HFF-Myc (cell line): ENCODE measurements at regions not wholly inside any gene's neighbourhood (a gene's known extent, or its start where the extent isn't known, plus 50 kb on each side); places are given as distances from the start of the nearest gene placed in this dataset.

Experiments
- DNase-seq: peaks from one replicate; pipeline ENCODE4 v3.0.0-alpha.2; 2011; ENCODE audit warnings: low read depth; ENCODE audit errors: extremely low read depth
- H3K4me3 ChIP-seq: replicated peaks from 2 replicates; pipeline ENCODE4 v1.5.1; 2011; ENCODE audit warnings: low read depth, mild to moderate bottlenecking, control low read depth, low read length
- TF ChIP-seq, protein P1 (sequence below): IDR thresholded peaks from 2 replicates; pipeline ENCODE4 v1.5.1; 2012; ENCODE audit warnings: mild to moderate bottlenecking, low read depth, low read length, control low read depth; ENCODE audit errors: missing control alignments

- DNase-seq: no peak
- TF ChIP-seq, protein P1, sequence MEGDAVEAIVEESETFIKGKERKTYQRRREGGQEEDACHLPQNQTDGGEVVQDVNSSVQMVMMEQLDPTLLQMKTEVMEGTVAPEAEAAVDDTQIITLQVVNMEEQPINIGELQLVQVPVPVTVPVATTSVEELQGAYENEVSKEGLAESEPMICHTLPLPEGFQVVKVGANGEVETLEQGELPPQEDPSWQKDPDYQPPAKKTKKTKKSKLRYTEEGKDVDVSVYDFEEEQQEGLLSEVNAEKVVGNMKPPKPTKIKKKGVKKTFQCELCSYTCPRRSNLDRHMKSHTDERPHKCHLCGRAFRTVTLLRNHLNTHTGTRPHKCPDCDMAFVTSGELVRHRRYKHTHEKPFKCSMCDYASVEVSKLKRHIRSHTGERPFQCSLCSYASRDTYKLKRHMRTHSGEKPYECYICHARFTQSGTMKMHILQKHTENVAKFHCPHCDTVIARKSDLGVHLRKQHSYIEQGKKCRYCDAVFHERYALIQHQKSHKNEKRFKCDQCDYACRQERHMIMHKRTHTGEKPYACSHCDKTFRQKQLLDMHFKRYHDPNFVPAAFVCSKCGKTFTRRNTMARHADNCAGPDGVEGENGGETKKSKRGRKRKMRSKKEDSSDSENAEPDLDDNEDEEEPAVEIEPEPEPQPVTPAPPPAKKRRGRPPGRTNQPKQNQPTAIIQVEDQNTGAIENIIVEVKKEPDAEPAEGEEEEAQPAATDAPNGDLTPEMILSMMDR: no peak
- H3K4me3 ChIP-seq: no peak overlapping the region
Observed at GRCh38 chr3:30293621-30294240, 312.7 kb upstream of the TGFBR2 start.

- no peak overlapping the region for H3K4me3 ChIP-seq
- DNase-seq: no peak
- TF ChIP-seq, protein P1: no peak
Observed at GRCh38 chr3:30294241-30294667, 312.1 kb upstream of the TGFBR2 start.

DNA sequence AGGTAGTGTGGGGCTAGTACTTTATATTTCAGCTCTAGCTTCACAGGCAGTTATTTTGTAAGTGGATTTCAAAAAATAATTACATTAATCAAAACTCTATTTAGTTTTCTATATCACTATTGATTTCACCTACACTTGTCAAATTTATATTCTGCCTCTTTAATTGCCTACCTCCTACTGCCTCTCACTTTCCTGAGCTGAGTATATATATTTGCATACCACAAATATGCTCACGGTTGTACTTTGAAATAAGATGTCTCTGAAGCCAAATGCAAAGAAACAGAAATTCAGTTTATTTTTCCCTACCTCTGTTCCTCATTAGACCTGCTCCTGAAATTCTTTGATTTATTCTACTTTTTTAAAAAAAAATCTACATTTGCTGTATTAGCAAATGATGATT is 309.3 kb upstream of the TGFBR2 start:
- TF ChIP-seq, protein P1: no peak
- no peak overlapping the region for H3K4me3 ChIP-seq
- no peak for DNase-seq

DNA sequence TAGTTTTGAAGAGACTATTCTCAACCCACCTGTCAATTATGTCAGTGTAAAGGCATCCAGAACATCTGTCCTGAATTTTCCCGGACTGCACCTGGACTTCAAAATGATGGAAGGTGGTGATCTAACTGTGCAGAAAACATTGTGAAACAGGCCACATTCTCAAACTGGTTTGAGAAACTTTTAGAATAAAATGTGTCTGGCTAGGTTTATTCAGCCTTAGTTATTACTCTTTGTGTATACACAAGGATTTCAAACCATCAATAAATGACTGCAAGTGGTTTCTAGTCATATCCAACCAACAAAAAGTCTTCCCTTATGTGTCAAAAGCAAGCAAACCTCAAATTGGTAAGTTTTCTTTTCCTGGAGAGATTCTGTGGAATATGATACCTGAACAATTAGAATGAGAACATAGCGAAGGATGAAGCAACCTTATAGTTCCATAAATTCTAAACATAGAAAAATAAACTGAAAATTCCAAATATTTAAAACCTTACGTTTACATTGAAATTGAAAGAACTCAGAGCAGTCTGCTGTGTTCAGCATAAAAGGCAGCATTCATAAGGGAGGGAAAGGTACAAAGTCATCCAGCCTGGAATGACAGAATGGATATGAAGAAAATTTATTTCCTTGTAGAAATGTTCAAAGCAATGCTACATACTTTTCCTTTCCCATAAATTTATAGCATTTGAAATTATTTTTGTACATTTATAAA is 306.6 kb upstream of the TGFBR2 start:
- H3K4me3 ChIP-seq: no peak overlapping the region
- no peak for DNase-seq
- TF ChIP-seq, protein P1: no peak

DNA sequence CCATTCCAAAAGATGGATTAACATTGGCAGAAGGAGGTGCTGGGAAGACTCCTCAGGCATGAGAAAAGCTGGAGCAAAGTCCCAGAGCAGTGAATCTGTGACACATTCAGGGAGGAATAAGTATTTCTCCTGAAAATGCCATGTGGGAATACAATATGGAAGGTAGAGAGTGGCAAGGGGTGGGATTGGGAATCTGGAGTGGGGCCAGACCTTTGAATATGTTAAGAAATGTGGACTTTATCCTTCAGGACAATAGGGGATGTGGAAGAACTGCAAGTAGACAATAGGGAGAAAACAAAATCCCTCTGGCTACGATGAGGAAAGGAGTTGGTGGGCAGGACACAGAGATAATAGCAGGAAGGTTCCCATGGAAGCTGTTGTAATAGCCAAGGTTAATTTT is 305.6 kb upstream of the TGFBR2 start:
- no peak for DNase-seq
- TF ChIP-seq, protein P1: no peak
- no peak overlapping the region for H3K4me3 ChIP-seq

GRCh38 chr3:30302027-30302426 is 304.4 kb upstream of the TGFBR2 start:
- no peak for DNase-seq
- no peak overlapping the region for H3K4me3 ChIP-seq
- TF ChIP-seq, protein P1: no peak

GRCh38 chr3:30303770-30304169 is 302.6 kb upstream of the TGFBR2 start:
- no peak overlapping the region for H3K4me3 ChIP-seq
- TF ChIP-seq, protein P1: no peak
- no peak for DNase-seq
